PC-9 (cell line): ENCODE measurements at regions not wholly inside any gene's neighbourhood (a gene's known extent, or its start where the extent isn't known, plus 50 kb on each side); places are given as distances from the start of the nearest gene placed in this dataset.

Source experiments
- CTCF ChIP-seq: fragments of 200-600 bp; sonication (generic); conservative IDR thresholded peaks from 2 replicates; pipeline ENCODE4 v1.6.1; 2017; ENCODE audit warnings: mixed run types, antibody characterized with exemption, mild to moderate bottlenecking, moderate library complexity
- EZH2 ChIP-seq: fragments of 200-600 bp; sonication (generic); IDR thresholded peaks from 2 replicates; pipeline ENCODE4 v1.8.0; 2017; ENCODE audit warnings: antibody characterized with exemption, low read depth

DNA sequence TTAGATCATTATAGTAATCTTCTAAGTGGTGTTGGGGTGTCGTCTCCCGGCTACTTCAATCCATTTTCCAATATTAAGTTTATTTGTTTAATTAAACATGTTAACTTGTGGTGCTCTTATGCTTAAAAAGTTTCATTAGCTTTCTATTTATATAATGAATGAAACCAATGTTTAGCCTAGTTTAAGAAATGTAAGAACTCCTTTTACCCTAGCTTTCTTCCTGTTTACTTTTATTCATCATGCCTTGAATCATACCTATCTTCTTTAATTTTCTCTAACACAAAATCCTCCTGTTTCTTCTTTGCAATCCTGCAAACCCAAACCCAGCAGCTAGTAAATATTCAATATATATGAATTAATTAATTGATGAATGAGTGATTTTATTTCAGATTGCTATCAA, 1276.7 kb upstream of the PIK3C3 start:
- no peak for TF ChIP-seq CTCF
- no peak for TF ChIP-seq EZH2
